K562 (cell line): ENCODE measurements at regions not wholly inside any gene's neighbourhood (a gene's known extent, or its start where the extent isn't known, plus 50 kb on each side); places are given as distances from the start of the nearest gene placed in this dataset.

Experiments used
- ATAC-seq: fragments of 200-7000 bp; cut with Tn5 transposase; 3 replicates; pipeline ENCODE4 v1.9.1; 2020; ENCODE audit warnings: moderate library complexity
- BruUV-seq: library from RNA; stranded (reverse); fragments of 400-500 nt; replicated peaks from 2 replicates; lab custom pipeline; 2021; lab: Mats Ljungman, UMichigan
- CTCF ChIA-PET: fragments of 300-600 bp; formaldehyde crosslinking; extraction: SDS; loops from one replicate; lab custom pipeline; 2021; ENCODE audit warnings: low intra/inter-chr PET ratio; lab: Yijun Ruan, JAX
- POLR2A ChIA-PET: fragments of 300-600, 350-650 bp; sonication (Branson Sonifier 250); formaldehyde crosslinking; extraction: SDS; loops from one replicate; lab custom pipeline; 2021; ENCODE audit warnings: antibody characterized with exemption, inconsistent platforms; lab: Yijun Ruan, JAX
- DNase-seq, 4 experiments: peaks; one replicate each; pipeline versions ENCODE4 v3.0.0 to v3.0.0-alpha.2; 2011 to 2018; ENCODE audit warnings: low spot score in 3 of 4, mixed read lengths in 3 of 4; ENCODE audit errors: extremely low read depth in 1 of 4
- FAIRE-seq: peaks from 2 replicates; lab custom pipeline; 2011; peaks lifted over from hg19 to GRCh38; lab: Jason Lieb, UNC
- H2AFZ ChIP-seq: 2 replicates; pipeline ENCODE4 v1.6.0; 2011; ENCODE audit warnings: low read depth, low read length, control low read depth, inconsistent platforms
- H3K27ac ChIP-seq: fragments of 200-600 bp; 3 replicates; pipeline ENCODE4 v1.8.0; 2011; ENCODE audit warnings: low read depth, mild to moderate bottlenecking, control low read depth, inconsistent platforms, low read length, moderate library complexity, mixed read lengths; ENCODE audit errors: extremely low read depth
- H3K27me3 ChIP-seq, 2 experiments: fragments of 300-600 bp in 1 of 2; 2 replicates in 1 of 2; 3 replicates in 1 of 2; pipeline versions ENCODE4 v1.6.0 to v1.8.0; 2011; ENCODE audit warnings: inconsistent platforms in 2 of 2, low read length in 2 of 2, mild to moderate bottlenecking in 1 of 2, mixed read lengths in 1 of 2, moderate library complexity in 1 of 2; ENCODE audit not compliant: control insufficient read depth in 2 of 2, insufficient read depth in 2 of 2
- H3K36me3 ChIP-seq: fragments of 300-600 bp; 3 replicates; pipeline ENCODE4 v1.8.0; 2011; ENCODE audit warnings: mild to moderate bottlenecking, low read length, inconsistent platforms; ENCODE audit not compliant: control insufficient read depth, insufficient read depth
- H3K4me1 ChIP-seq, 2 experiments: fragments of 200-600 bp in 1 of 2; replicated peaks in 1 of 2; 2 replicates in 1 of 2; 3 replicates in 1 of 2; pipeline versions ENCODE4 v1.5.1 to v1.8.0; 2011; ENCODE audit warnings: inconsistent platforms in 2 of 2, low read length in 2 of 2, mild to moderate bottlenecking in 1 of 2, mixed read lengths in 1 of 2, moderate library complexity in 1 of 2; ENCODE audit not compliant: control insufficient read depth in 2 of 2, insufficient read depth in 2 of 2
- H3K4me2 ChIP-seq: 2 replicates; pipeline ENCODE4 v1.6.1; 2011; ENCODE audit warnings: low read length, control low read depth, inconsistent platforms, mixed read lengths; ENCODE audit not compliant: insufficient read depth
- H3K4me3 ChIP-seq: fragments of 200-600 bp; sonication (generic), shearing (Covaris generic); 2 replicates; pipeline ENCODE4 v1.5.1; 2016; ENCODE audit warnings: control low read depth, inconsistent platforms
- H3K79me2 ChIP-seq: fragments of 200-600 bp; 3 replicates; pipeline ENCODE4 v1.8.0; 2011; ENCODE audit warnings: low read length, inconsistent platforms; ENCODE audit not compliant: control insufficient read depth, insufficient read depth
- H3K9ac ChIP-seq, 2 experiments: 2 replicates each; pipeline versions ENCODE4 v1.6.0 to v1.6.1; 2011; ENCODE audit warnings: low read depth in 2 of 2, low read length in 2 of 2, control low read depth in 1 of 2, inconsistent platforms in 1 of 2, mild to moderate bottlenecking in 1 of 2, mixed read lengths in 1 of 2; ENCODE audit not compliant: insufficient read depth in 1 of 2
- H3K9me1 ChIP-seq: one replicate; pipeline ENCODE4 v1.6.0; 2011; ENCODE audit warnings: inconsistent platforms, mild to moderate bottlenecking, low read length, moderate library complexity; ENCODE audit not compliant: control insufficient read depth, insufficient read depth
- H3K9me3 ChIP-seq: replicated peaks from 2 replicates; pipeline ENCODE4 v1.5.1; 2011; ENCODE audit warnings: low read depth, low read length, inconsistent platforms; ENCODE audit not compliant: control insufficient read depth, insufficient read depth
- H4K20me1 ChIP-seq: replicated peaks from 2 replicates; pipeline ENCODE4 v1.6.1; 2011; ENCODE audit warnings: low read length, inconsistent platforms, mixed read lengths; ENCODE audit not compliant: control insufficient read depth, insufficient read depth
- CLOCK ChIP-seq: fragments of 250-450 bp; sonication (Bioruptor Pico); IDR thresholded peaks from 2 replicates; pipeline ENCODE4 v1.4.0; 2020; ENCODE audit warnings: mild to moderate bottlenecking, moderate library complexity, borderline replicate concordance
- KLF6 ChIP-seq: fragments of 250-450 bp; sonication (Bioruptor Pico); IDR thresholded peaks from 2 replicates; pipeline ENCODE4 v1.4.0; 2020; ENCODE audit warnings: mild to moderate bottlenecking, moderate library complexity, borderline replicate concordance
- RAD51 ChIP-seq: fragments of 450-650 bp; IDR thresholded peaks from 2 replicates; pipeline ENCODE4 v1.7.1; 2016; ENCODE audit warnings: low read depth, mild to moderate bottlenecking, borderline replicate concordance
- ZNF140 ChIP-seq: fragments of 250-450 bp; sonication (Bioruptor Pico); IDR thresholded peaks from 2 replicates; pipeline ENCODE4 v1.8.0; 2021; ENCODE audit warnings: moderate library complexity, mild to moderate bottlenecking, inconsistent platforms
- ZNF212 ChIP-seq: fragments of 450-650 bp; formaldehyde crosslinking; IDR thresholded peaks from 2 replicates; pipeline ENCODE4 v1.4.0; 2020; ENCODE audit warnings: mild to moderate bottlenecking
- ZNF384 ChIP-seq: IDR thresholded peaks from 2 replicates; pipeline ENCODE4 v1.6.1; 2012; ENCODE audit warnings: low read depth, low read length, improper control_type of control experiment
- WGBS: fragments of 100-300 bp; shearing (Covaris generic); methylation state at CpG from one replicate; pipeline ENCODE4 v1.1.6; 2016; ENCODE audit warnings: low coverage, mixed read lengths; ENCODE audit not compliant: insufficient coverage; ENCODE audit errors: missing lambda C conversion rate; 5-methylcytosine and 5-hydroxymethylcytosine counted together
- in situ Hi-C: fragments of 300-500 bp; cut with MboI; formaldehyde crosslinking; loops from 4 replicates; pipeline ENCODE4 v1.15.0; 2018; ENCODE audit warnings: inconsistent platforms, mixed read lengths
- intact Hi-C: fragments of 100-400 bp; cut with micrococcal nuclease; formaldehyde crosslinking; loops from 2 replicates; pipeline ENCODE4 v1.14.2; 2022

GRCh38 chr1:5621692-5622091 is 370.5 kb downstream of the NPHP4 start:
- BruUV-seq, result no TSS peak
- no peak for ATAC-seq

More at GRCh38 chr1:5621692-5622091, 370.5 kb downstream of the NPHP4 start:
- in situ Hi-C loops (no loop called here), intact Hi-C loops (loop anchor here (1.0 kb wide), 1 partner anchor 111 kb away; no protein-coding TSS in a partner anchor)
- Histone ChIP-seq H3K9me3 (no peaks in the 10 kb centered on the region), H3K9ac (no peak overlapping the region), H3K79me2 (no peaks in the 10 kb centered on the region), H3K9me1 (no peaks in the 10 kb centered on the region), H3K4me1 (no peaks in the 10 kb centered on the region), H3K27ac (no peak overlapping the region), H3K27me3 (peaks cover 5 to 40% of the 10 kb centered on the region in 2 experiments; a peak in 4 of 5 replicates), H2AFZ (no peak overlapping the region), H3K4me2 (no peak overlapping the region), H4K20me1 (no peaks in the 10 kb centered on the region; the same call in 1 of the 2 replicates), H3K36me3 (no peaks in the 10 kb centered on the region), H3K4me3 (no peak overlapping the region)
- DNase-seq, result no peak
- WGBS, result 0% methylated on average over 8 of the region's 8 CpGs
- TF ChIP-seq ZNF384, result no peak
- no peak for TF ChIP-seq CLOCK
- no peak for TF ChIP-seq ZNF140 (CRISPR knock-in tag)
- TF ChIP-seq RAD51, result no peak
- TF ChIP-seq KLF6 (CRISPR knock-in tag), result no peak
- no peak for TF ChIP-seq ZNF212
- FAIRE-seq, result no peak
- POLR2A ChIA-PET, result no interaction called here
- CTCF ChIA-PET, result no interaction called here
